ENCODE measurements at regions not wholly inside any gene's neighbourhood (a gene's known extent, or its start where the extent isn't known, plus 50 kb on each side); places are given as distances from the start of the nearest gene placed in this dataset.

- TF ChIP-seq HDAC2 (IDR thresholded peaks at IDR 0.05): no peak
- no peak for TF ChIP-seq CTCF (IDR thresholded peaks at IDR 0.05 in 2 of 3, conservative IDR thresholded peaks at IDR 0.05 in 1 of 3; ENCODE audit: control insufficient read depth in 2 of 3, extremely low read depth in 1 of 3, insufficient read depth in 1 of 3, low read depth in 3 of 3, low read length in 3 of 3)
- TF ChIP-seq HCFC1 (IDR thresholded peaks at IDR 0.05; ENCODE audit: low read length): no peak
- TF ChIP-seq BACH1 (IDR thresholded peaks at IDR 0.05; ENCODE audit: borderline replicate concordance): no peak
- TF ChIP-seq SIN3A (IDR thresholded peaks at IDR 0.05; ENCODE audit: low read depth, low read length): no peak
- no peak for TF ChIP-seq ZBTB33 (IDR thresholded peaks at IDR 0.05)
- no peak for TF ChIP-seq MYC (IDR thresholded peaks at IDR 0.05; ENCODE audit: insufficient read depth, insufficient read length, insufficient replicate concordance, low read length, severe bottlenecking)
- TF ChIP-seq CREB1 (IDR thresholded peaks at IDR 0.05; ENCODE audit: low read depth): no peak
- TF ChIP-seq SMC3 (IDR thresholded peaks at IDR 0.05; ENCODE audit: borderline replicate concordance, low read length): no peak
- no peak for TF ChIP-seq POLR2AphosphoS5 (IDR thresholded peaks at IDR 0.05; ENCODE audit: low read length)
Observed at GRCh38 chr18:41706301-41706700, 248.7 kb upstream of the PIK3C3 start.

Measured in GM12878 (cell line).